ENCODE measurements at regions not wholly inside any gene's neighbourhood (a gene's known extent, or its start where the extent isn't known, plus 50 kb on each side); places are given as distances from the start of the nearest gene placed in this dataset.

DNA sequence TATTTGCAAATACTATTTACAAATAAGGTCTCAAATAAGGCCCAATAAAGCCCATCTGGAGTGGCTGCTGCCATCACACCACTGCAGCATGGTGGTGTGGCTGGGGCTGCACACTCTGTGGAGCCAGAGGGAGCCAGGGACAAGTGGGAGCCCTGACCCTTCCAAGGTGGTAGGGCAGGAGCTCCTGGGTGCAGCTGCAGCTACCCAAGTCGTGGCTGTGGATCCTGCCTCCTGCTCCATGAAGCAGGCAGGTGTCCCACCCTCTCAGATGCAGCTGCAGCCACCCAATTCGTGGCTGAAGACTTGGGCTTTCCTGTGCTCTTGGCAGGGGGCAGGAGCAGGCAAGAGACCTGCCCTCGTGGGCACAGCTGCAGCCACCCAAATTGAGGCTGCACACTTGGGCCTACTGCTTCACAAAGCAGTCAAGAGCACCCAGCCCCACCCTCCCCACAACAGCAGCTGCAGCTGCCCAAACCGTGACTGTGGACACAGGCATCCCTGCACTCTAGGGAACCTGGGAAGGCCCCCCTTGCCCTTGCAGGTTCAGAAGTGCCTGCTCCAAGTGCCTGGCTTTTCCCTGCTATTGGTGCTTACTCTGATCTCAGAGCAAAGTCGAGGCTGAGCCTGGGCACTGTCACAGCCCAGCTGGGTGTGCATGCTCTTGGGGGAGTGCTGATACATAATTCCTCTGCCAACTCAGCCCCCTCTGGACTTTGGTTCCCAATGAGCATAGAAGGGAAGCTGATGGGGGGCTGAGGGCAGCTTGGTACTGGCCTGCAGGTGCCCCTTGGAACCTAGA is 614.8 kb downstream of the PCDH18 start:
- DNase-seq, result no peak

GRCh38 chr4:136909626-136910025 is 622.7 kb downstream of the PCDH18 start:
- DNase-seq, result no peak

- DNase-seq, result no peak
Observed at GRCh38 chr4:136908122-136908521, 624.2 kb downstream of the PCDH18 start.

GRCh38 chr4:136900696-136901095 is 631.6 kb downstream of the PCDH18 start:
- no peak for DNase-seq

GRCh38 chr4:136898590-136899248 is 633.6 kb downstream of the PCDH18 start:
- DNase-seq, result no peak

GRCh38 chr4:136893573-136893972 is 638.7 kb downstream of the PCDH18 start:
- no peak for DNase-seq

DNA sequence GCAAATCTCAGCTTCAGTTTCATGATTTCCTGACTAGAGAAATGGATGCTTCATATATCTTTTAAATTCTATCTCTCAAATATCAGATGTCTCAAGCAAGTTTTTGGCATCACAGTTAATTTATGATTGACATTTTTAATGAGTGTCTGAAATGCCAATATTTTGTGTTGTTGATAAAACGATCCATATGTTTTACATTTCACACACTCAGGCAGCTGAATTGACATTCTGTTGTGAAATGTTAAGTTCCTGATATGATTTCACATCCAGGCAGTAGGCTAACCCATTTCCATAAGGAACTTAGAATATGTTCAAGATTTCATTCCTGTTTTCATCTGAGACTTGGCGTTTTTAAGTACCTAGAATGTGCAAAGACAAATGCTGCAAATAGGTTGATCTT is 650.6 kb downstream of the PCDH18 start:
- no peak for DNase-seq

GRCh38 chr4:136873555-136873954 is 658.7 kb downstream of the PCDH18 start:
- no peak for DNase-seq

DNA sequence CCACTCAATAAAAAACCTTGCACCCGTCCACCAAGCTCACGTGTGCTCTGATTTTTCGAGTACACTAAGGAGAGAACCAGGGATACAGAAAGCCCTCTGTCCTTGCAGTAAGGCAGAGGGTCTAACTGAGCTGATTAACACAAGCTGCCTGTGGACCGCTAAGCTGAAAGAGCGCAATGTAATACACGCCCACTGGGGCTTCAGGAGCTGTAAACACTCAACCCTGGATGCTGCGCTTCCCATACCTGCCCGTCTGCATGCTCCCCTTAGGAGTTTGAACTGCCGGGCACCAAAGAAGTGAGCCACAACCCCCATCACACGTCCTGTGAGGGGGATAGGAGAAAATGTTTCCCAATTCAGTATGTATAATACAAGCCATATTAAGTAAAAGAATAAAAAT is 664.8 kb downstream of the PCDH18 start:
- DNase-seq, result no peak

DNA sequence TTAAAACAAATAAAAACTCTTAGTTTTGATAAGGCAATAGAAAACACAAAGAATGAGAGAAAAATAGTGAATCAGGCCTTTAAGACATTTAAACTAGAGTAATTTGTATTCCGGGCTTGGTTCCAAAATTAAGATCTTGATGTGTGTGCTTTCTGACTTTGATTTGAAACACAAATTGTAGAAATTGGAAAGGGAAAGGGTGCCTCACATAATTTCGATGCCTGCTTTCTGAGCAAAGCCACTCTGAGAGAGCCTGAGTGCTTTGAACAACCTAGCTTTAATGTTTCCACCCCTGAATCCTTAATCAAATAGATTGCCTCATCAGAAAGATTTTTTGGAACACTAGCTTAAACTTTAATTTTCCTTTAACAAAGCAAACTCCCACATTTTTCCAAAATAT is 666.8 kb downstream of the PCDH18 start:
- DNase-seq, result no peak

DNA sequence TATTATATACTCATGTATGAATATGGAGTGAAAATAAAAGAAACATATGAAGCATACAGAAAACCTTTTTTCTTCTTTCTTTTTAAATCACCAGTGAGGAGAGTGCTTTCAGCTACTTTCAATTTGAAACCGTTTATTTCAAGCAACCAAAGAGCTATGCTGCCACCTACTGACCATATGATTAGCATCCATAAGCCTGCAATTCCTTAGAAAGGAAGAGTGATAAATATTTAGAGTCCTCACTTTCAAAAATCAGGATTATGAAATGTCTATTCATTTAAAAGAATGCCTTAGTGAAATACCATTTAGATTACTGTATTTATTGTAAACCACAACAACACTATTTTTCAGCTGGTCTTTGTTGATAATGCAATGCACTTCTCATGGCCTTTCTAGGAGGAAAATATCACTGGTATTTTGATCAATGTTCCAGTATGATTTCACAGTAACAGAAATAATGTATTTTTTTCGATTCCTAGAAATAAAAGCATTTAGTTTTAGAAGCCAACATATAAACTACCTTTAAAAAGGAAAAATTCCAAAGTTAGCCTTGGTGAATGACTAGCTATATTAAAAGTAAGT is 667.6 kb downstream of the PCDH18 start:
- peak; percentile 69 for DNase-seq

DNA sequence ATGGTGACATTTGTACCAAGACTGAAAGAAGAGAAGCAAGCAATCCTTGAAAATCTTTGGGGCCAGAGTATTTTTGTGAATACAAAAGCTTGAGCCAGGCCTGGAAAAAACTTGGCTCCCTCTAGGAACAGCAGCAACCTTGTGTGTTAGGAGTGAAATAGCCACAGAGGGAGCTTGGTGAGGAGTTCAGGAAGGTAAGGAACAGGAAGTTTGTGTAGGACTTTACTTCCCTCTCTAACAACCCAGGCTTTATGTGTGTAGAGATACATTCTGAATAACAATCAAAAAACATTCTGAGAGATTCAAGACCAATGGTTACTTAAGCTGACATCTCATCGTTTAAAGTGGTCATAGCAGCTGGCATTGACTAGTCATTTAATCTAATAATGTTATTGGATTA is 668.5 kb downstream of the PCDH18 start:
- no peak for DNase-seq

GRCh38 chr4:136862653-136863052 is 669.6 kb downstream of the PCDH18 start:
- DNase-seq, result no peak

GRCh38 chr4:136861091-136861490 is 671.2 kb downstream of the PCDH18 start:
- DNase-seq, result no peak

- no peak for DNase-seq
Observed at GRCh38 chr4:136858903-136859302, 673.4 kb downstream of the PCDH18 start.

DNA sequence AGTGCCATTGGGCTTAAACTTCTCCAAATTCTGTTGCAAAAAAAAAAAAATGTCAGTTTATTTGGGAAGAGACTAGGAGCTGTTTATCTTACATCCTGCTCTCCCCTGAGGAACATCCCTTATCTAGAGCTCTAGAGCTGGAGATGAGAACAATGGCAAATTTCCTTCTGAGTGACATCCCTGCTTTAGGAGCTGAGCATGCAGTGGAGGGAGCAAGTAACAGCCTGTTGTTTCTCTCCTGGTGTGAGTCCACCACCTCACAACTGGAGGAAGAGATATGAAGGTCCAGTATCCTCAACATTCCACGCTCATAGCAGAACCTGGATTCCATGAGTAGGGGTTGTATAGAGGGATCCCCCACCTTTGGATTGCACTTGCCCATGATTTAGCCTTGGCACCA is 676.4 kb downstream of the PCDH18 start:
- DNase-seq, result no peak

DNA sequence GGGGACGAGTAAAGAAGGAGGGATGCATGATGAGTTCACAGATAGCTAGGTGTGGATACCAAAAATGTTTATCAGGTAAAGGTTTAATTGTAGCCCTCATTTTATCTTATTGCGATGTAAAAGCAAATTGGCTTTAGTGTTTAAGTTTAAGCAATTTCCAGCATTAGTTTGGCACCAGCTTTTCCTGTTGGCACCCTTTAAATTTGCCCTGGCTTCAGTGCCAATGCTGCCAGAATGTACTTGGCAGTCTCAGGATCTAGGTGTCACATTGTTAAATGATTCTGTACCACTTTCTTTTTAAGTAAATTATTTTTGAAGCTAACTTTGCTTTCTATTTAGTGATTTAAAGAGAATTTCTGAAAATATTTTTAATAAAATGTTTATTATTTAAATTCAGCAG is 681.8 kb downstream of the PCDH18 start:
- DNase-seq, result no peak

DNA sequence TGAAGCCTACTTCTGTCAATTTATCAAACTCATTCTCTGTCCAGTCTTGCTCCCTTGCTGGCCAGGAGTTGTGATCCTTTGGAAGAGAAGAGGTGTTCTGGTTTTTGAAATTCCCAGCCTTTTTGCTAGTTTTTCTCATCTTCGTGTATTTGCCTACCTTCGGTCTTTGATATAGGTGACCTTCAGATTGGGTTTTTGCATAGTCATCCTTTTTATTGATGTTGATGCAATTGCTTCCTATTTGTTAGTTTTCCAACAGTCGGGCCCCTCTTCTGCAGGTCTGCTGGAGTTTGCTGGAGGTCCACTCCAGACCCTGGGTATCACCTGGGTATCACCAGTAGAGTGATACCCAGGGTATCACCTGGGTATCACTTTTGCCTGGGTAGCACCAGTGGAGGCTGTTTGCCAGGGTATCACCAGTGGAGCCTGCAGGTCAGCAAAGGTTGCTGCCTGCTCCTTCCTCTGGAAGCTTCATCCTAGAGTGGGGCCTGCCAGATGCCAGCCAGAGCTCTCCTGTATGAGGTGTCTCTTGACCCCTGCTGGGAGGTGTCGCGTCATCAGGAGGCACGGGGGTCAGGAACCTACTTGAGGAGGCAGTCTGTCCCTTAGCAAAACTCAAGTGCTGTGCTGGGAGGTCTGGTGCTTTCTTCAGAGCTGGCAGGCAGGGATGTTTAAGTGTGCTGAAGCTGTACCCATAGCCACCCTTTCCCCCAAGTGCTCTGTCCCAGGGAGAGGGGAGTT is 684.2 kb downstream of the PCDH18 start:
- DNase-seq, result no peak

- DNase-seq, result no peak
Observed at GRCh38 chr4:136841526-136841925, 690.8 kb downstream of the PCDH18 start.

GRCh38 chr4:136838607-136839006 is 693.7 kb downstream of the PCDH18 start:
- no peak for DNase-seq

GRCh38 chr4:136831553-136831952 is 700.7 kb downstream of the PCDH18 start:
- DNase-seq, result no peak

- no peak for DNase-seq
Observed at GRCh38 chr4:136829280-136829679, 703.0 kb downstream of the PCDH18 start.

GRCh38 chr4:136823020-136823419 is 709.3 kb downstream of the PCDH18 start:
- DNase-seq, result no peak

Measured in inflammatory macrophage treated with lipopolysaccharide for 4 hours (primary cell).